ENCODE measurements at regions not wholly inside any gene's neighbourhood (a gene's known extent, or its start where the extent isn't known, plus 50 kb on each side); places are given as distances from the start of the nearest gene placed in this dataset.
A peak's percentile ranks its signal among the peaks of the same experiment; 100 is the strongest.

DNA sequence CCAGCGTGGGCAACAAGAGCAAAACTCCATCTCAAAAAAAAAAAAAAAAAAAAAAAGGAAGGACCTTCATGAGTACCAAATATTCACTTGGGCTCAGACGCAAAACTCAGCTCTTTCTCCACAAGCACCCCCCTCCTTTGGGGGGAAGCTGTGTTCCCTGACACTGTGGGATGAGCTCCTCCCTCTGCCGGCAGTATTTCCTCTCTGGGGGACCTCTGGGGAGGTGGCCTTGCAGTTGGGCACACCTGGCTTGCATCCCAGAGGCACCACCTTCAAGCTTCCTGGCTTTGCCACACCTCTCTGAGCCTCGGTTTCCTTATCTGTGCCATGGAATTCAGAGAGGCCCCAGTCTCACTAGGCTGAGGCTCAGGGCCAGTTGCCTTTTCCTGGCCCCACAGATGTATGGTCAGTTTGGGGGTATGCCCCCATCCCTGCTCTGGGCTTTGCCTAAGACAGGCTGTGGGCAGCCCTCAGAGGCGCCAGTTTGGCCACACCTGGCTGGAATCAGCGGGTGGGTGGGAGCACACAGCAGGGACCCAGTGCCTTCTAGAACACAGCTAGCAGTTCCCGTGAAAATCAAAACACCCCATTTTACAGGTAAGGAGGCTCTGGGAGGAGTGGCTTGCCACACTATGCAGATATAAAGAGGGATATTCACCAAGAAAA lies 157.5 kb upstream of the IER5L start:
- Histone ChIP-seq H3K27me3 (replicated peaks in 1 of 4; ENCODE audit: control insufficient read depth in 3 of 4, extremely low read depth in 1 of 4, insufficient read depth in 3 of 4, low read length in 3 of 4) (0 out of 7 replicates have a peak, but pooled peaks cover 0 to 2% (median 0%) of the 10 kb centered on the region in 4 experiments), H3K4me2 (ENCODE audit: insufficient read depth in 1 of 2, low read depth in 2 of 2, low read length in 2 of 2) (peak overlapping the region; percentile 8 to 88; a peak in 3 of 4 replicates), H3K4me3 (ENCODE audit: extremely low read depth in 1 of 4, insufficient read depth in 2 of 4, low read depth in 3 of 4, low read length in 4 of 4) (no peak overlapping the region), H2AK5ac (ENCODE audit: low read depth, low read length) (peak overlapping the region; percentile 94; the same call in 1 of the 2 replicates), H3K4ac (replicated peaks; ENCODE audit: insufficient read length, low read depth, low read length) (peak overlapping the region; percentile 10), H3K18ac (ENCODE audit: extremely low read depth, low read length) (peak overlapping the region; percentile 26), H2AFZ (ENCODE audit: low read length) (no peak overlapping the region), H4K20me1 (replicated peaks in 1 of 2; ENCODE audit: control insufficient read depth in 1 of 2, insufficient read depth in 2 of 2, low read length in 2 of 2) (peaks cover 0 to 13% of the 10 kb centered on the region in 2 experiments), H3K23ac (ENCODE audit: insufficient read length) (no peak overlapping the region), H2BK5ac (ENCODE audit: low read depth, low read length) (peak overlapping the region; percentile 6; the same call in 1 of the 2 replicates), H3K9me3 (ENCODE audit: insufficient read depth in 2 of 2, low read depth in 1 of 2, low read length in 1 of 2) (peaks cover 2 to 4% of the 10 kb centered on the region in 2 experiments), H3K9ac (replicated peaks in 1 of 4; ENCODE audit: extremely low read depth in 1 of 4, low read depth in 3 of 4, low read length in 3 of 4) (no peak overlapping the region), H4K8ac (ENCODE audit: extremely low read depth, insufficient read depth, low read length) (no peak overlapping the region), H3K14ac (ENCODE audit: insufficient read length) (no peak overlapping the region), H3K27ac (ENCODE audit: low read depth, low read length) (no peak overlapping the region), H2BK15ac (ENCODE audit: low read length) (peak overlapping the region; percentile 75; the same call in 1 of the 2 replicates), H4K91ac (replicated peaks; ENCODE audit: insufficient read length, low read length) (peak overlapping the region; percentile 92), H4K5ac (ENCODE audit: insufficient read length, low read depth, low read length) (peak overlapping the region; percentile 16), H3K23me2 (ENCODE audit: low read depth, low read length) (peaks cover 20% of the 10 kb centered on the region), H2BK20ac (ENCODE audit: low read length) (peak overlapping the region; percentile 29), H3K79me1 (ENCODE audit: low read depth, low read length) (peaks cover 5% of the 10 kb centered on the region; the same call in 1 of the 2 replicates), H3K79me2 (ENCODE audit: control insufficient read depth in 1 of 2, insufficient read depth in 2 of 2, low read length in 2 of 2) (no peaks in the 10 kb centered on the region), H3K4me1 (replicated peaks in 1 of 4; ENCODE audit: control insufficient read depth in 3 of 4, insufficient read depth in 4 of 4, low read length in 3 of 4) (peaks cover 8 to 41% (median 36%) of the 10 kb centered on the region in 4 experiments), H2BK120ac (replicated peaks; ENCODE audit: low read depth, low read length) (peak overlapping the region; percentile 47), H3K56ac (replicated peaks; ENCODE audit: insufficient read length, low read depth, low read length) (no peak overlapping the region), H2BK12ac (ENCODE audit: low read depth, low read length) (peak overlapping the region; percentile 89), H3K36me3 (ENCODE audit: control insufficient read depth in 2 of 4, insufficient read depth in 4 of 4, low read length in 3 of 4) (no peaks in the 10 kb centered on the region; a peak in 1 of 8 replicates)
- ChIA-PET POLR2A (ENCODE audit: partially characterized antibody) (interaction anchor here (0.8 to 5.4 kb wide), 20 partner anchors 7 to 276 kb away, joined by 3 to 65 read pairs (median 5); partner anchors contain the start of gene IER5L), CTCF (ENCODE audit: partially characterized antibody) (interaction anchor here (0.7 to 3.3 kb wide), 14 partner anchors 10 to 258 kb away, joined by 3 to 11 read pairs (median 3); no protein-coding TSS in a partner anchor)
- DNase-seq (ENCODE audit: low read depth in 1 of 2, low spot score in 2 of 2) (no peak), FAIRE-seq (no peak)
- TF ChIP-seq CEBPB (IDR thresholded peaks at IDR 0.05; ENCODE audit: low read depth, low read length) = no peak
- 49% methylated on average over 7 of the region's 7 CpGs; no CpG with 5 or more reads in 1 of the 2 experiments for WGBS, 2 experiments (ENCODE audit: extremely low coverage in 1 of 2, insufficient coverage in 1 of 2, insufficient read length in 1 of 2, insufficient replicate concordance in 2 of 2, low coverage in 1 of 2, low lambda C conversion rate in 2 of 2, missing lambda C conversion rate in 1 of 2)
